SKM-1 (cell line): ENCODE measurements at regions not wholly inside any gene's neighbourhood (a gene's known extent, or its start where the extent isn't known, plus 50 kb on each side); places are given as distances from the start of the nearest gene placed in this dataset.

Source experiments
- DNase-seq: peaks from one replicate; lab custom pipeline; 2025; ENCODE audit not compliant: unreplicated experiment; lab: John Stamatoyannopoulos, UW

DNA sequence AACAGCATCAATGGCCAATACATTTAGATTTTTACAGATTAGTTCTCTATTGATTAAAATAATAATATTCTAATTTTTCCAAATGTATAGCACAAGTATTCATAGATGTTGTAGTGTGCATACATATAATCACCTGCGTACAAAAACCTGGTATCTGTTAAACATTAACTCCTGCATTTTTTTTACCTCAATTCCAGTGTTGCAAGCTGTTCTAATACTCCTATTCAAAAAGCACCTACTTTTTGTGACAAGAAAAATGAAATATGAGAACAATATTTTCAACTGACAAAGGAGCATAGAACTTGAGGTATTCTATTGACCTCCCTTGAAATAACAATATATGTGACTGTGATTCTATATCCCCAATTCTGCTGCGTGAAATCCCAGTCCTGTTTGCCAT lies 422.9 kb upstream of the PCDH20 start:
- DNase-seq = no peak

DNA sequence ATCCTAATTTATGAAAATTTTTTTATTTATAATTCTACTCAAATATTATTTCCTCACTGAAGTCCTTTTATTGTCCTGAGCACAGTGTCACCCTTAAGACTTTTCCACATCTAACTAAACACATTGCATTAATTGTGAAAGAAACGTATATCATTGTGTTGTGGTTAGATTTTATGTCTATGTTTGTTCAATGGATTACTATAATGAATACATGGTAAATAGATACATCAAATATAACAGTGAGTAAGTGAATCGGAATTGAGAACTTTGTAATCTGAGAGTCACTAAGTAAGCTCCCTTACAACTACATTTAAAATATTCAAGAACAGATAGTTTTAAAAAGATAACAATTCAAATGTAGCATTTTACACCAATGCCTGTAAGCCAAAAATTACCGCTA lies 417.6 kb upstream of the PCDH20 start:
- DNase-seq = no peak

DNA sequence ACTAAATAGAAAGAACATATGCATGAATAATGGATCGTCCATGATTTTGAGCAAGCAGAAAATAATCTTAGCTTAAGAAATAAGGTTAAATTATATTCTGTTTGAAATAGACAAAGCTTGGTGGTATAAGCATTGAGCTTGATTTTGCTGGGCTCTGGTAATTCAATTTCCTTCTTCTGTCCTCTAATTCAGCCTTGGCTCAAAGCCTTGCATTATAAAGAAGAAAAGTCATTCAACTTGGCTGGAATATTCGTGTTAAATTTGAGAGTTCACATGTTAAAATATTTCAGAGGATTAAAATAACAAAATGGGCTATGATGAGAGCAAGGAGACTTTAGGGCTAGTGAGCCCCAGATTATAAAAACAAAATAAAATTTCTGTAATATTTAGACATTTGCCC lies 415.4 kb upstream of the PCDH20 start:
- no peak for DNase-seq

DNA sequence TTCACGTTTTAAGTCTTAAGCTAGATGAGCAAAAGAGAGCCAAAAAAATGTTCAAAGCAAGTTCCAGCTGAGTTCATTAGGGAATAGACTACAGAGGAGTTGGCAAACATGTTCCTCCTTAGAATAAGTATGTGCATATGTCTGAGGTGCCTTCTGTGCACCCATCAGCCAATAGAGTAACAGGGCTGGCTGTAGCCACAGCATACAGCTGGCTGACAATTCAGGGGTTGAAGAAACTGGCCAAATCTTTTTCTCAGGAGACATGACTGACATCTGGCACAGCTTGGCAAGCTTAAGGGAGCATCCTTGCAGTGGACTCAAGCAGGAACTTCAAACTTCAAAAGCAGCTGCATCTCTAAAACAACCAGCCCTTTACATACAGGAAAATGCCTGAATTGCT lies 414.8 kb upstream of the PCDH20 start:
- DNase-seq = no peak

DNA sequence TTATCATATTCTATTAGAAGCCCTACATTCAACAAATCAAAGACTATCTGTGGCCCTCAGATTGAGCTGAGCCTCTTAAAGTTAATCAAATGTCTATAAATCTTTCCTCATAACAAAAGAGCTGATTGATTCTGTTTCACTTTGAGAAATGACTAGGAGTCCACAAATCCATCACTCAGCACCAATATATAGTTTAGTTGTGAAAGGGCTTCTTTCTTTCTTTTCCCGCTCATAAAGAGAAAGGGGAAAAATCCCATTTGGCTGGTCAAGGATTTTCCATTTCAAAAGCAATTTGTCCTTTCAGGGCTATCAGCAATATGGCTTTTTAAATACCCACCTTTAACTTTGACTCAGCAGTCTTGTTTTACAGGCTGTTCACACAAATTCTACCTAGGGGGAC lies 408.5 kb upstream of the PCDH20 start:
- no peak for DNase-seq

DNA sequence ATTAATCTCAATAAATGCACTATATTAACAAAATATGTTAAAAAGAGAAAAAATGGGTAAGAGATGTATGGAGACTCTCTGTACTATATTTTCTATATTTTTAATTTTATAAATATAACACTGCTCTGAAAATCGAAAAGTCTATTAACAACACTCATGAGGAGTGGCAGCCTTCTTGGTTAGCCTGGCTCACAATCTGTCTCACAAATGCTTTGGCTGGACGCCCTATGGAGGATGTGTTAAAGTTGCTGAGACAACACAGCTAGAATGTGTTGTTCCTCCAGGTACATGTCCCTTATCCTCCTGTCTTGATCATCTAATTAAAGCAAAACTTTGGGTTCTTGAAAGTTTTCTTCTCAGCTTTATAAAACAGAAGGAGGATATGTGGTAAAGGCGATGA lies 396.6 kb upstream of the PCDH20 start:
- no peak for DNase-seq

DNA sequence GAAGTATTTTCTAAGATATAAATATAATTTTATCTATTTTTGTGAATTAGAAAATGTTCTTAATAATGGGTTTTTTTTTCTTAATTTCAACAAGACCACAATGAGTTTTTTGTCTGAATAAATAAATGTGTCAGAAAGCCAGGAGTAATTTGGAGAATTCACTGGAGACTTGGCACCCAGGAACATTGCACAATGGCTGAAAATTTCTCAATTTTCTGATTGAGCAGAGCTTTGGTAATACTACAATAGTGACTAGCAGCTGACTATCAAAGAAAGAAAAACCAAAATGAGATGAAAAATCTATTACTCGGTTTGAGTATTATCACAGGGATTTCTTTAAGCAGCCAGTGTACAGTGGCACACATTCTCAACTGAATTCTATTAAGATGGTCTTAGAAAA lies 394.4 kb upstream of the PCDH20 start:
- no peak for DNase-seq

DNA sequence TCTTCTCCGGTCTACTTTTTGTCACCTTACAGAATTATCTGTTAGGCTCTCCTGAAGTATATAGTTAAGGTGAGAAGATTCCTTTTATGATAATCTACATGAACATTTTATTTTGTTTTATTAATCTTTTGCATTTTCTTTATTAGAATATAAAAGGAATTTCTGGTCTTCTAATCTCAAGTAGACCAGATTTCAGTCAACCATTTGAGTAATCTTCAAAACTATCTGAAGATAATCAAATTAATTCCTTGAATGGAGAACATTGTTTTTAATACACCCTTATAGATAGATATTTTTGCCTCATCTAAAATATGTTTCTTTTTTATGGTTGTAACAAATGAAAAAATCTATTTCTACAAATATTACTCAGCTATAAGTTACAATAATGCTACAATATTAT lies 381.7 kb upstream of the PCDH20 start:
- DNase-seq = no peak

DNA sequence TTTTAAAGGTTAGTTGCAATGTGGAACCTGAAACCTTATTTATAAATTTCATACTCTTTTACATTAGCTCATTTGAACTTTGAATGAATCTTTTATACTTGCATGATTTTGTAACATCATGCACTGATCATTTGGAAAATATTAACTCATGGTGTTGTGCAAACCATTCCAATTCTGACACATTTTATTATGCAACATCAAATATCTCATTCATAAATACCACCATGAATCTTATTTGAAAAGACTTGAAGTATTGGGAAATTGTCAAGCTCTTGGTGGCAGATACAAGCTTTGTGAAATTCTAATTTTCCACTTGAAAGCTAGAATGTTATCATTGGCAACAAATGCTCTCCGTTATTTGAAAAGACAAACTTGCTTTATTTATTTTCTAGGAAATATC lies 379.9 kb upstream of the PCDH20 start:
- DNase-seq = no peak

DNA sequence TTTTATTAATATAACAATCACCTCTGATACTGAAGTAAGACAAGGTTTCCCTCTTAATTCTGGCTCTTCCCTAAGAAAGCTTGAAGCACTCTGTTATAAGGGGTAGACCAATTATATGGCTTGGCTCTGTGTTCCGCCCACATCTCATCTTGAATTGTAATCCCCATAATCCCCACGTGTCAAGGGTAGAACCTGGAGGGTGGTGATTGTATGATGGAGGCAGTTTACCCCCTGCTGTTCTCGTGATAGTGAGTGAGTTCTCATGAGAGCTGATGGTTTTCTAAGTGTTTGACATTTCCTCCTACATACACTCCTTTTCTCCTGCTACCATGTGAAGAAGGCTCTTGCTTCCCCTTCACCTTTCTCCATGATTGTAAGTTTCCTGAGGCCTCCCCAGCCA lies 363.8 kb upstream of the PCDH20 start:
- no peak for DNase-seq

DNA sequence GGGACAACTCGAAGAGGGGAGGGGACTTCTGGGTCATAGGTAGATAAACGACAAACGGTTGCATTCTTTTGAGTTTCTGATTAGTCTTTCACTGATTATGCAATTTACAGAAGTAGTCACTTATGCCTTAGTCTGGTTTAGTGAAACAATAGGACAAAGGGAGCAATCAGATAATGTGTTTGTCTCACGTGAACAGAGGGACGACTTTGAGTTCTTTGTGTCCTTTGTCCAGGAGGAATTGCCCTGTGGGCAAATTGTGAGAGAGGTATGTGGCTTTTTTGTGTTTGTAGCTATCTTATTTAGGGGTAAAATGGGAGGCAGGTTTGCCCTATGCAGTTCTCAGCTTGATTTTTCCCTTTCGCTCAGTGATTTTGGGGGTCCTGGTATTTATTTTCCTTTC lies 362.9 kb upstream of the PCDH20 start:
- DNase-seq = no peak

DNA sequence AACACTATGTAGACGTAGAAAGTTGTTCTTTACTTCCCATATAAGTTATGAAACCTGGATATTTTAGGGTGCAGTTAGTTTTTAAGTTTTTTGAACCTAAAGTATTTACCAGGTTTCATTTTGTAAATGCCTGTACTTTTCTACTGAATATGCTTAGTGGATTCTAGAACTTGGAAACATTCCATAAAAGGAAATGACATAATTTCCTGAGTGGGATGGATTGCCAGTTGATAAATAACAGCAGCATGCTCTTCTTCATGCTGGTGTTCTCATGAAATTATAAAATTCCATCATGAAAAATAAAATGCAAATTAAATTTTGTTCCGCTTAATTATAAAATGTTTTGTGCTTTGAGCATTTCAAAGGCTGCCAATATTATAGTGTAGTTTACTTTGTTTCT lies 362.2 kb upstream of the PCDH20 start:
- DNase-seq = no peak

DNA sequence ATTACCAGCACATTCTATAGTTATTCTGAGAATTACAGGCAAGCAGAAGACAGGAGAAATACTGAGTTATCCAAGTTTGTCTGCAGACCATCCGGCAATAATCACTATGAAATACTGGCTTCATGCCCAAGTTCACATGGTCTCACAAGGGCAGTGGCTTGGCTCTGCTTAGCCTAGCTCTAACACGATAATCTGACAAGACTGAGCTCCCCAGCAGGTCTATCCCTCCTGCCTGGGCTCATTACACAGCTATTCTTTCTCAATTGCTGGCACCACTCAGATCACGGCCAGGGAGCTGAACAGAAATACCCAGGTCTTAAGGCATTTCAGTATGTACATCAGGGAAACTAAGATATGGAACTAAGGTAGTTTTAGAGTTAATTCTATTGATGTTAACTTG lies 361.6 kb upstream of the PCDH20 start:
- no peak for DNase-seq

DNA sequence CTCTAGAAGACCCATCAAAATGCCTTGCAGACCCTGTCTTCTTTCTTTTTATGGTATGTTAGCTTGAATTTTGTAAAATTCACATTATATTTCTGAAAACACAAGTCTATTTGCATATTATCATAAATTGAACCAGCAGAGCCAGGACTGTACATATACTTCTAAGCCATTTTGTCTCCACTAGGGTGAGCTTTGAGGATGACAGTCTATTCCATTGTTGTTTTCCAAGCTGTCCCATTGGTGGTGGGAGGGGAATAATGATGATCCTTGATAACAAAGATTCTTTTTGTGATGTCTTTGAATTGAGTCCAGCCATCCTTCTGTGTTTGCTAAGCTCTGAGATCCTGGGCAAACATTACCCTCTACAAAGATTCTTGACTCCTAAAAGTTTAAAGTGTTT lies 359.3 kb upstream of the PCDH20 start:
- no peak for DNase-seq

DNA sequence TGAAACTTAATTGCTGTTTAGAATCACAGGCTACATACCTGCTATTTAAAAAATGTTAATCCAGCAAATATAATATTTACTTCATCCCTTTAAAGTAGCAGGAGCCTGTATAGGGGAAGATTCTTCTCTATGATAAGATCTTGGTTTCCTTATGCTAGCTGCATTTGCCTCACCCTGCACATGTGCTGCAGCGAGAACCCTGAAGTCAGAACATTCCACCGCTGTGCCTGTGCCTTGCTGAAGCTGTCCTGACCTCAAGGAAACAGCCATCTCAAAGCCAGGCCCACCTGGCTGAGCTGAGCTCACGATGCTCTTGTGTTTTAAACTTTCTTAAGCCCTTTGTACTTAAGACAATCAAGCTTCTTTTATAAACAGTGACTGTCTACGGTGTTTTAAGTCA lies 355.0 kb upstream of the PCDH20 start:
- DNase-seq = no peak

DNA sequence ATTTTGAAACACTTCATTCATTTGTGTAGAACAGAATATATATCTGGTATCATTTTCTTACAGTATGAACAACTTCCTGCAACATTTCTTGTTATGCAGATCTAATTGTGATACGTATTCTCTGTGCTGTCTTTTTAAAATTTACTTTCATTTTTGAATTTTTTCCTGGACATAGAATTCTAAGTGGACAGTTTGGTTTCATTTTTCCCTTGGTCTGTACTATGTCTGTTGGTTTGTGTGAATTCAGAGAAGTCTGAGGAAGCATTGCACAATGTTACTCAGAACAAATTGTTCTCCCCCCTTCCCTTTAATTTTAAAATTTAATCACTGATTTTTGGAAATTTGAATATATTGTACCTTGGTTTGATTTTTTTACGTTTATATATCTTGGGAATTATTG lies 352.5 kb upstream of the PCDH20 start:
- no peak for DNase-seq

DNA sequence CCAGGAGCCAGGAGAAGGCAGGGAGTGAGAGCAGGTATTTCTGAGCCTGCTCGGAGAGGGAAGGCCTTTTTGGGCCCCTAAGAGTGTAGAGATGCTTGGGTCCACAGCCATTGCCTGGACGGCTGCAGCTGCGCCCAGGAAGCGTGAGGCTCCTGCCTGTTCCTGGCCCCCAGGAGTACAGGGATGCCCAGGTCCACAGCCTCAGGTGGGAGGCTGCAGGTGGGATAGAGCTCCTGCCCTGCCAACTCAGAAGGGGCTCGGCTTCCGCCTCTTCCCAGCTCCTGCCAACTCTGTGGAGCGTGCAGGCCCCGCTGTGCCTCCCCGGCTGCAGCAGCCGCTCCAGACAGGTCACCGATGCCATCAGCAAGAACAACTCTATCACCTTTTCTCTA lies 351.0 kb upstream of the PCDH20 start:
- no peak for DNase-seq

DNA sequence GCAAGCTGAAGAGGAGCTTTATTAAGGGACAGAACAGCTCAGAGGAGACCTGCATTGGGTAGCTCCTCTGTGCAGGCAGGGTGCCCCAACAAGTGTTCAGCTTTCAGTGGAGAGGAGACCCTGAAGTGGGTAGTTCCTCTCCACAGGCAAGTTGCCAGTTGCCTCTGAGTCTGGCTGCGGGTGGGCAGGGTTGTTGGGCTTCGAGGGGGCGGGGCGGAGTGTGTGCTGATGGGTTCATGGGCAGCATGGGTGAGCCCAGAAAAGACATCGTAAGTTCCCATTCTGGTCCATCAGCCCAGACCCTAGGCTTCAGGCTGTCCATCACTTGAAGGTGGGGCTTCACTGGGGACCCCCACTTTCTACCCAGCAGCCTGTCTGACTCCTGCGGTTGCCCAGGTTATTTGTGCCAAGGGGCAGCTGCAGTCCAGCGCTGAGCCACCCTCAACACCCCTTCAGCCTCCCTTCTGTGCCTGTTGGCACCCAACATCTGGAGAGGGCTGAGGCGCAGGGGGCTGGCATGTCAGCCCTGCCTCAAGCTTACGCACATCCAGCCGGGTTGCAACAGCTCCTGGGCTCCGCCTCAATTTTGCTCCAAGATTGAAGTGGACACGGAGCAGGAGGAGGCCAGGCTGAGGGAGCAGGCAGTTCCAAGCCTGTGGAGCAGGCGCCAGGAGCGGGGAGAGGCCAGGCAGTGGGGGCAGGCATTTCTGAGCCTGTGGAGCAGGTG lies 350.5 kb upstream of the PCDH20 start:
- DNase-seq = no peak

DNA sequence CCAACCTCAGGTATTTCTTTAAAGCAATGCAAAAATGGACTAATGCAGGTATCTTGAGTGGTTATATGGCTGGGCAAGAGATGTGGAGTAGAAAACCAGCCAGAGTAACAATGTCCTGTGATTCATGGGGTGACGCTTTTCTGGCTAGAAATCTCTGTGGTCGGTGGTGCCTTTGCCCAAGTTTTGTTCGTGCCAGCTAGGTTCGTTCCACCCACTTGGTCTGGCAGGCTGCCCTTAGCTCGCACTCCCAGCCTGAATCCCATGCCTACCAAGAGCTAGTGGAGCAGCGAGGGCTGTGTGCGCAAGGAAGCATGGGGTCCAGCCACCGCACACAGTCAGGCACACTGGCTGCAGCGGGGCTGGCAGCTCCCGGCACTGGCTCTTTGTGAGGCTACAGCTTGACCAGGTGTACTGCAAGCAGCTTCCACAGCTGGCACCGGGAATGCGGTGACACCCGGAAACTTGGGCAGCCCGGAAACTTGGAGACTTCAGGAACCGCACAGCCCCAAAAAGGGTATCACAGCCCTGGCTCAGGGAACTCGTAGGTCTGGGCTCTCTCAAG lies 349.6 kb upstream of the PCDH20 start:
- no peak for DNase-seq

DNA sequence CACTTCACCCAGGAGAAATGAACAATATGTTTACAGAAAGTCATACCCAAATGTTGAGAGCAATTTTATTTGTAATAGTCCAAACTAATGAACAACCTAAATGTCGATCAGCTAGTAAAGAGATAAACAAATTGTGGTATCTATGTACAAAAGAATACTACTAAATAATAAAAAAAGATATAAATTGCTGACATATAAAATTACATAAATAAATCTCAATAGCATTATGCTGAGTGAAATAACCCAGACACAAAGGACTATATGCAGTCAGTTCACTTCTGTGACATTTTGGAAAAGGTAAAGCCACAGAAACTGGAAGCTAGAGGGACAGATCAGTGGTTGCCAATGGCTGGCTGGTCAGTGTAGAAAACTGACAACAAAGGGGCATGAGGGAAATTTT lies 346.0 kb upstream of the PCDH20 start:
- no peak for DNase-seq

DNA sequence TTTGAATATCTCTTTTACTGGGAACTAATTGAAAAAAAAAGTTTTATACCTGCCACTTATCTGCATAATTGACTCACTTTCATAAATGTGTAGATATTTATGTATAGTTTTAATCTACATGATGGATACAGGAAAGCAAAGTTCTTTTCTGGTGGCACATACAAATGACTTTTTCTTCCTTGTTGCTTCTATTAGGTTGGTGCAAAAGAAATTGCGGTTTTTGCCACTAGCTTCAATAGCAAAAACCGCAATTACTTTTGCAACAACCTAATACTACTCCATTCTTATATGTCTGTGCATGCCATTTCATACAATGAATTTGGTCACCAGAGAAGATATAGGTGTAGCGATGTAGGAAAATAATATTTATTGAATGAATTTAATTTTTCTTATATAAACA lies 344.5 kb upstream of the PCDH20 start:
- DNase-seq = no peak

DNA sequence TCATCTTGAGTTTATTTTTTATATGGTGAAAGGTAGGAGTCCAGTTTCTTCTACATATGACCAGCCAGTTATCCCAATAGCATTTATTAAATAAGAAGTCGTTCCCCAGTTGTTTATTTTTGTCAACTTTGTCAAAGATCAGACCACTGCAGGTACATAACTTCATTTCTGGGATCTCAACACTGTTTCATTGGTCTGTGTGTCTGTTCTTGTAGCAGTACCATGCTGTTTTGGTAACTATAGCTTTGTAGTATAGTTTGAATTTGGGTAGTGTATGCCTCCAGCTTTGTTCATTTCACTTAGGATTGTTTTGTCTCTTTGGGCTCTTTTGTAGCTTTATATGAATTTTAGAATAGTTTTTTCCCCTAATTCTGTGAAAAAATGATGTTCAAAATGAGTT lies 340.4 kb upstream of the PCDH20 start:
- DNase-seq = no peak

DNA sequence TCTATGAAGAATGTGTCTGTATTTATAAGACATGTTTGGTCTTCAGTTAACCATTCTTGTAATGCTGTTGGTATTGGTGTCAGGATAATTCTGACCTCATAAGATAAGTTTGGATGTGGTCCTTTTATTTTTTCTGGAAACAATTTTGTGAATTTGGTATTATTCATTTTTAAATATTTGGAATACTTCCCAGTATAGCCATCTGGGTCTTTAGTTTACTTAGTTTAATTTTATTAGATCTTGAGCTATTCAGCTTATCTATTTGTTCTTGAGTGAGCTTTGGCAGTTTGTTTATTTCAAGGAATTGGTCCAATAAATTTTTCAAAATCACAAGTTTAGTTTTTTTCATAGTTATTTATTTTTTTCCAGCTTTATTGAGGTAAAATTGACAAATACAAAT lies 335.4 kb upstream of the PCDH20 start:
- no peak for DNase-seq
